ENCODE measurements at regions not wholly inside any gene's neighbourhood (a gene's known extent, or its start where the extent isn't known, plus 50 kb on each side); places are given as distances from the start of the nearest gene placed in this dataset.
"Not testable (repeated sequence)": the region's sequence is repeated elsewhere in the genome, so short reads cannot be mapped to it uniquely, and the experiment has no call there.

DNA sequence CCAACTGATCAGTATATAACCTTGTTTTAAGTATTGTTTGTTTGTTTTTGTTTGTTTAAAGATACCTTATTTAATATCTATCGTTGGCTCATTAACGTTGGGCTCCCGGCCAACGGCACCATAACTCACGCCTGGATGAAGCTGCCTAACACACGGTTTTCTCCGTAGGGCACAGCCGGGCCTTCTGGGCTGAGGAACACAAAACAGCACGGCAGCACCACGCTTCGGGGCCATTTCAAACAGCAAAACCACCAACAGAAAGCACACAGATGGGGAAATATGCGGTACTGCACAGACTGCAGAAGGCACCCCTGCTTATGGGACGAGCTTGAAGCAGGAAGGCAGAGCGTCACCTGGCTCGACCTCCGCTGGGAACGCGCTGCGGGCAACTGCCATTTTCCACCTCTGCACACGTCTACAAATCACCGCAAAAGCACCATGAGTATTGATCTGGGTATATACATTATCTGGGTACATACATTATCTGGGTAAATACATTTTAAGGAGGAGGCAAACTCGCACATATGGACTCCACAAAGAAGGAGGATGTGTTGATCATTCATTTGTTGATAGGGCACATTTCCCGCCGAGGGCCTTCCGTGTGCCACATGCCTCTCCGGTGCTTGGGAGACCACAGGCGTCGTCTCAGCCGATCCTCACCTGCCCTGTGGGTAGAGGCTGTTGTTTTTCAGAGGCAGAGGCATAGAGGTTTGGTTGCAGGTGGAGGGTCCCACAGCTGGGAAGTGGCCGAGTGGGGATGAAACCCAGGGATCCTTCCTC is 123.7 kb upstream of the ATP2B2 start:
- DNase-seq, result no peak

DNA sequence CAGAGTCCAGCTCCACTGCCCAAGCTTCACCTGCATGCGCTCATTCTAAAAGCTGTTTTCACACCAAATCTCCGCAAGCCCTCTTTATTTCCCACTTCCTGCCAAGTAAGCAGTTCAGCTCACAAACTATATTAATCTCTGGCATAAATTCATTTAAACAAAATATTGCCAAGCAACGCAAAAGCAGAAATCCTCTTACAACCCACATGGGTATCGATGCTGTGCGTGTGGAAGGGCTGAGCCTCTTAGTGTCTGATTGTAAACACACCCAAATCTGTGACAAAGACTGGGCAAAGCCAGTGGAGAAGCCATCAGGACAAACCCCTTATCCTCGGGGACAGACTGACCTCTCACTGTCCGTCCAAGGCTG is 124.3 kb upstream of the ATP2B2 start:
- DNase-seq, result no peak

- DNase-seq, result no peak
Observed at GRCh38 chr3:10631224-10631623, 125.8 kb upstream of the ATP2B2 start.

GRCh38 chr3:10632125-10632524 is 126.7 kb upstream of the ATP2B2 start:
- DNase-seq, result no peak

GRCh38 chr3:10632741-10633140 is 127.4 kb upstream of the ATP2B2 start:
- DNase-seq, result no peak

DNA sequence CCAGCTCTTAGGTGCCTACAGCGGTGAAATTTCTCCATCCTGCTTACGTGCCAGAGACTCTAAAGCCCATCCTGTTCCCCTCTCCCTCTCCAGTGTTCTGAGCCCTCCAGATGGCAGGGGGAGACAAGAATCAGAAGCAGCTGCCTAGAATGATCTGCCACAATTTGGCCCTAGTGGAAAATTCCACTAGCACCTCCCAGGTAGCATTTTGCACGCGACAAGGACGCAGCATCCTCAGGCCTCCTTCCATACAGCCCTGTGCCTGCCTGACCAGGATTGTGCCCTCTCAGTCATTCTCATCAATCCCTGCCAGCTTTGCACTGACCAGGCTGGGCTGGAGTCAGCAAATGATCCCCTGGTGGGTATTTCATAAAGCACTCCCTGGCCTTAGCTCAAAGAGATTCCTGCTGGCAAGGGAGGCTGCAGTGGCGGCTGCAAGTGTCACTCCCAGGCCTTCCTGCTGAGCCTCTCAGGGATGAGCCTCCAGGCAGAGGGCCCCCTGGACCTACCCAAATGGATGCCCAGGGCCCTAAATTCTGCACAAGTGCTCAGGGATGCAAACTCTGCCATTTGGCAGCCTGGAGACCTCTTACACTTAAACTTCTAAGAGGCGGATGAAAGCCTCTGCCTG is 130.2 kb upstream of the ATP2B2 start:
- DNase-seq, result no peak

GRCh38 chr3:10637342-10637741 is 132.0 kb upstream of the ATP2B2 start:
- DNase-seq, result no peak

DNA sequence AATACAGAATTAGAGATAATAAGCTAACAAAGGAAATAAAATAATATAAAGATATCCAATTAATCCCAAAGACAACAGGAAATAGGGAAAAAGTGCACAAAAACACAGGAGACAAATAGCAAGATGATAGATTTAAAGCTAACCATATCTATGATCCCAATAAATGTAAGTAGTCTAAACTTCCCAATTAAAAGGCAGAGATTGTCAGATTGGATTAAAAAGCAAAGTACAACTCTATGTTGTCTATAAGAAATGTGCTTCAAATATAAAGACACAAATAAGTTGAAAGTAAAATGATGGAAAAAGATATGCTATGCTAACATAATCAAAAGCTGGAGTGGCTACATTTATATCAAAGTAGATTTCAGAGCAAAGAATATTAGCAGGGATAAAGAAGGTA is 133.1 kb upstream of the ATP2B2 start:
- DNase-seq, result no peak

DNA sequence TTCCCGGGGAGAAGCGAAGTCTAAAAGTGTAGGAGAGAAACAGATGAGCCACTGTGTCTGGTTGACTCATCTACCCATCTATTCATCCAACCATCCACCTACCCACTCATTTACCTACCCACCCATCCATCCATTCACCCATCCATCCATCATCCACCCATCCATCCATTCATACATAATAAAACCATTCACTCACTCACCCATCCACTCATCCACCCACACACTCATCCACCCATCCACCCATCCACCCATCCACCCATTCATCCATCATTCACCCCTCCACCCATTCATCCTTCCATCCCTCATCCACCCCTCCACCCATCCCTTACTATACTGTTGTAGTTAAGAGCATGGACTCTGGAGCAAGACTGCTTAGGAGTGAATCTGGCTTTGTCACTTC is 136.4 kb upstream of the ATP2B2 start:
- no peak for DNase-seq

- DNase-seq, result no peak
Observed at GRCh38 chr3:10644189-10644588, 138.8 kb upstream of the ATP2B2 start.

DNA sequence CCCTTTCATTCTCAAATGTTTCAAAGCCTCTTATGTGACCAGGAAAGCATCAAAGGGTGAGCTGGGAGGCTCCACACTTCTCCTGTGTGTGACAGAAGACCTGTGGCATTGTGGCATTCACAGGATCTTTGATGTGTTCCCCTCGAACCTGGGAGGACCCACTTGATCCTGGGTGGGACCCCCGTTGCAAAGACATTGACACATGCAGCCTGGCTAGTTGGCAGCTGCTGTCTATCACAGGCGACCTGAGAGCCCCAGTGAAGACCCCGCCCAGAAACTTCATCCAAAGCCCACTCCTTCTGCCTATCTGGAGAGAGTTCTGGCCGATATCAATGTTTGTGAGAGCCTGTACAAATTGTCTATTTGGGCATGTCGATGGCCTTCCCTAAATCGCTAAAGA is 140.4 kb upstream of the ATP2B2 start:
- no peak for DNase-seq

GRCh38 chr3:10646531-10647335 is 141.3 kb upstream of the ATP2B2 start:
- no peak for DNase-seq

GRCh38 chr3:10647376-10647775 is 142.0 kb upstream of the ATP2B2 start:
- no peak for DNase-seq

- no peak for DNase-seq
Observed at GRCh38 chr3:10648181-10648580, 142.8 kb upstream of the ATP2B2 start.

DNA sequence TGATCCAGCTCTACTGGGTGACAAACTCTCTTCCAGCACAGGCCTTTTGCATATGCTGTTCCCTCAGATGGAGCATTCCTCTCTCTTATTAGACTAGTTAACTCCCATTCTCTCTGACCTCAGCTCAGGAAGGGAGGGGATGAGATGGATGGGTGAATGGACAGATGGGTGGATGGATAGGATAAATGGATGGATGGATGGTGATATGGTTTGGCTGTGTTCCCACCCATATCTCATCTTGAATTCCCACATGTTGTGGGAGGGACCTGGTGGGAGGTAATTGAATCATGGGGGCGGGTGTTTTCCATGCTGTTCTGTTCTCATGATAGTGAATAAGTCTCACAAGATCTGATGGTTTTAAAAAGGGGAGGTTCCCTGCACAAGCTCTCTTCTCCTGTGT is 144.1 kb upstream of the ATP2B2 start:
- not testable (repeated sequence) for DNase-seq

DNA sequence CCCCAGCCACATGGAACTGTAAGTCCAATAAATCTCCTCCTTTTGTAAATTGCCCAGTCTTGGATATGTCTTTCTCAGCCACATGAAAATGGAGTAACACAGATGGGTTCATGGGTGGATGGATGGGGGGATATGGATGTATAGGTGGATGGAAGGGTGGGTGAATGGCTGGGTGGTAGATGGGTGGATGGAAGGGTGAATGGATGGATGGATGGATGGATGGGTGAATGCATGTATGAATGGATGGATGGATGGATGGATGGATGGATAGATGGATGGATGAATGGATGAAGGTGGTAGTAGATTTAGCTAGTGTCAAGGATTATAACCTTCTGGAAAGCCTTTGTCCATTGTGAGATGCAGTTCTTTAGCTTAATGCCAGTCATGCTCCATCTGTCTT is 146.1 kb upstream of the ATP2B2 start:
- no peak for DNase-seq

DNA sequence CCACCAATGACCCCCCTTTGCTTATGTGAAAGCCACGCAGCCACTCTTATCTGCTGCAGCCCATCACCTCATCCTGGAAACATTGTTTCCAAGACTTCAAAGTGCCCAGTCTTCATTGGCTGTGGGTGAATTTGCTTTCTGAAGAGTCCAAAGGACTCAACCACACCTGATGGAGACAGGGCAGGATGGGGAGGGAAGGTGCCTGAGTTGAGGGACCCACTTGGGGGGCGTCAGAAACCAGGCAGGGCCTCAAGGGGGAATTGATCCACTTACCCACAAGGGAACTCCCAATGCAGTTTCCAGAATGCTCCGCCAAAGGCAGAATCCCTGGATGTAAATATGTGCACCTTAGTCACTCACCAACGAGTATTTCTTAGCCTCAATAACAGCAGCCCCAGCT is 147.9 kb upstream of the ATP2B2 start:
- DNase-seq, result no peak

DNA sequence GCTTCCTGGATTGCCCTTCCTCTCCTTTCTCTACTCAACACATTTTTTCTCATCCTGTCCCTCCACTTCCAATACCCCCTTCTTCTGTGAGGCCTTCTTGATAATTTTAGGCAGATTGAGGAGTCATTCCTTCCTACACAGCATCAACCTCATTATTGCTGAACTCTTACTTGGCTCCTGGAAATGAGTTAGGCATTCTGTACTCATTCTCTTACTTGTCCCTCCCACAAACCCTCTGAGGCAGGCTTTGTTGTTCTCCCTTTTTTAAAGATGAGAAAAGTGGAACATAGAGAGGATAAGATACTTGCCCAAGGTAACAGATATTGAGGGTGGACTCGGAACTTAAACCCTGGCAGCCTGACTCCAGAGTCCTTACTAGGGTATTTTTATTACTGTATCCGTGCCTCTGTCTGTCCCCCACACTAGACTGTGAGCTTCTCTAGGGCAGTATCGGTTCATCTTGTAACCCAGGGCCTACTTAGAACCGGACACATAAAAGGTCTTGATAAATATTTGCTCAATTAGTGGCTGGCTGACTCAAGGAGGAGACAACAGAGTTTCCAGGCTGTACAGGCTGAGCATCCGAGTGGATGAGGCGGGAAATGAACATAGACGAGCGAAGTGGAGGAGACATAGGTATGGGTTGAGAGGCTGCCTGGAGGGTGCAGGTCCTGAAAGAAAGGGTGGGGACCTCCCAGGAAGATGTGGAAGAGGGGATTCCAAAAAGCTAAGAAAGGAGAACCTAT is 148.7 kb upstream of the ATP2B2 start:
- no peak for DNase-seq

DNA sequence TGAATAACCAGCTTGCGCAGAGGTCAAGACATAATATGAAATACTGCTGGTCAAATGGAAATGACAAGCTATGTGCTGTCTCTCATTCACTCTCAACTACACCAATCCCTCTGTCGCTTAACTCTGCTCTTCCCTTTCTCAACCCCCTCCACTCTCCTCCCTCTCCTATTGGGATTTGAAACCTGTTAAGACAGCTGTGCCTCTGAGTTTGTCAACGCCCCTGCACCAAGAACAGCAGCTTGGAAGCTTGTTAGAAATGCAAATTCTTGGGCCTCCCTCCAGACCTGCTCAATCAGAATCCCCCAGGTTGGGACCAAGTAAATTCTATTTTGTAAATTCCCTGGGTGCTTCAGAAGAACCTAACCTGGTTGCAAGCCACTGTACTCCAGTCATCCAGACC is 149.7 kb upstream of the ATP2B2 start:
- DNase-seq, result no peak

DNA sequence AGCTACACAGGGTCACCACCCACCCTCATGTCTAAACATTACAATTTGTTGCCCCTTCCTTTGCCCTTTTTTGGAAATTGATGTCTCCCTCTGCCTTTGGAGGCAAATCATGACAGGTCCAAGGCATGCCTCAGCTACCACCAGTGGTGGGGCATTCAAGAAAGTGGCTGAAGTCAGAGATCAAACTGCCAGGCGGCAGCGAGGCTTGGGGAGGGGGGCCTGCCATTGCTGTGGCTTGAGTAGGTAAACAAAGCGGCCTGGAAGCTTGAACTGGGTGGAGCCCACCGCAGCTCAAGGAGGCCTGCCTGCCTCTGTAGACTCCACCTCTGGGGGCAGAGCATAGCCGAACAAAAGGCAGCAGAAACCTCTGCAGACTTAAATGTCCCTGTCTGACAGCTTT is 152.0 kb upstream of the ATP2B2 start:
- DNase-seq, result not testable (repeated sequence)

GRCh38 chr3:10665592-10665991 is 150.4 kb upstream of the SLC6A11 start:
- no peak for DNase-seq

GRCh38 chr3:10666621-10667020 is 149.4 kb upstream of the SLC6A11 start:
- no peak for DNase-seq

DNA sequence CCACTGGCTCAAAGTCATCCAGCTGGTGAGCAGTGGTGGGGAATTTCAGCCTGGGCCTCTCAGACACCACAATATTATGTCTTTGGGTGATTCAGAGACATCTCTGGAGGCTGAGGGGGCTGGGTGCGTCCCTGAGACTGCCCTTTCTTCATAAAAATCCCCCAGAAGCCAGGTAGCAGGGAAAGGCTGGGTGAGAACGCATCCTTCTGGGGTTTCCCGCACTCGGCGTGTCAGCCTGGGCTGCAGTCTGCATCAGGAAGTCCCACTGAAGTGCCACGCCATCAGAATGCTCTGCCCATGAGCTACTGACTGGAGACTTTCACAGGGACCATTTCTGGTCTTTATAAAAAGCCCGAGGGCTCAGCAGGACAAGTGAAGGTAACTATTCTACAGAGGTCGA is 148.8 kb upstream of the SLC6A11 start:
- no peak for DNase-seq

Measured in DMS153 (cell line).